OCI-LY1 (cell line): ENCODE measurements at regions not wholly inside any gene's neighbourhood (a gene's known extent, or its start where the extent isn't known, plus 50 kb on each side); places are given as distances from the start of the nearest gene placed in this dataset.
"Not testable (repeated sequence)": the region's sequence is repeated elsewhere in the genome, so short reads cannot be mapped to it uniquely, and the experiment has no call there.

Experiments used
- H2AFZ ChIP-seq: fragments of 200-600 bp; sonication (generic), shearing (Covaris generic); 2 replicates; pipeline ENCODE4 v1.6.0; 2014; ENCODE audit warnings: antibody characterized with exemption, mild to moderate bottlenecking, low read length
- H3F3A ChIP-seq: fragments of 200-600 bp; sonication (generic), shearing (Covaris generic); 2 replicates; pipeline ENCODE4 v1.6.0; 2014; ENCODE audit warnings: mild to moderate bottlenecking, antibody characterized with exemption, low read length, moderate library complexity; ENCODE audit not compliant: insufficient read depth
- H3K27ac ChIP-seq: fragments of 200-600 bp; sonication (generic); 2 replicates; pipeline ENCODE4 v1.5.1; 2014; ENCODE audit warnings: low read length, mixed run types, mild to moderate bottlenecking, low read depth; ENCODE audit not compliant: poor library complexity, severe bottlenecking
- H3K27me3 ChIP-seq: fragments of 200-600 bp; sonication (generic); 2 replicates; pipeline ENCODE4 v1.6.0; 2014; ENCODE audit warnings: antibody characterized with exemption, mild to moderate bottlenecking, low read length, moderate library complexity; ENCODE audit not compliant: insufficient read depth
- H3K36me3 ChIP-seq: fragments of 200-600 bp; sonication (generic); 2 replicates; pipeline ENCODE4 v1.6.1; 2014; ENCODE audit warnings: mild to moderate bottlenecking, antibody characterized with exemption, low read length, moderate library complexity, mixed read lengths; ENCODE audit not compliant: insufficient read depth
- H3K4me1 ChIP-seq: fragments of 200-600 bp; sonication (generic); 2 replicates; pipeline ENCODE4 v1.5.1; 2014; ENCODE audit warnings: mild to moderate bottlenecking, low read length, moderate library complexity; ENCODE audit not compliant: insufficient read depth, severe bottlenecking
- H3K4me2 ChIP-seq: fragments of 200-600 bp; sonication (generic), shearing (Covaris generic); 2 replicates; pipeline ENCODE4 v1.6.1; 2014; ENCODE audit warnings: low read length
- H3K4me3 ChIP-seq: fragments of 200-600 bp; sonication (generic); 2 replicates; pipeline ENCODE4 v1.5.1; 2014; ENCODE audit warnings: low read length, low read depth, mild to moderate bottlenecking, mixed read lengths; ENCODE audit not compliant: poor library complexity, severe bottlenecking
- H3K79me2 ChIP-seq: fragments of 200-600 bp; shearing (Covaris generic); 2 replicates; pipeline ENCODE4 v1.6.1; 2016; ENCODE audit warnings: mixed run types, low read length, mixed read lengths; ENCODE audit not compliant: insufficient read depth
- H3K9ac ChIP-seq: fragments of 200-600 bp; sonication (generic), shearing (Covaris generic); 2 replicates; pipeline ENCODE4 v1.6.1; 2014; ENCODE audit warnings: mild to moderate bottlenecking, low read length, mixed read lengths
- H3K9me2 ChIP-seq: fragments of 200-600 bp; sonication (generic), shearing (Covaris generic); 2 replicates; pipeline ENCODE4 v1.6.1; 2014; ENCODE audit warnings: low read depth, mild to moderate bottlenecking, low read length, mixed read lengths
- H3K9me3 ChIP-seq: fragments of 200-600 bp; shearing (Covaris generic); 2 replicates; pipeline ENCODE4 v1.6.1; 2014; ENCODE audit warnings: low read length, mixed read lengths
- H4K20me1 ChIP-seq: fragments of 200-600 bp; sonication (generic), shearing (Covaris generic); 2 replicates; pipeline ENCODE4 v1.6.0; 2016; ENCODE audit warnings: mild to moderate bottlenecking, low read length; ENCODE audit not compliant: insufficient read depth
- CTCF ChIP-seq: fragments of 200-600 bp; sonication (generic), shearing (Covaris generic); IDR thresholded peaks from 2 replicates; pipeline ENCODE4 v1.5.1; 2017; ENCODE audit warnings: mild to moderate bottlenecking, antibody characterized with exemption, low read length, moderate library complexity, mixed read lengths
- EZH2 ChIP-seq: fragments of 200-600 bp; sonication (generic), shearing (Covaris generic); IDR thresholded peaks from 2 replicates; pipeline ENCODE4 v1.8.0; 2017; ENCODE audit warnings: borderline replicate concordance, mixed run types, mild to moderate bottlenecking, antibody characterized with exemption, low read length, moderate library complexity, mixed read lengths

DNA sequence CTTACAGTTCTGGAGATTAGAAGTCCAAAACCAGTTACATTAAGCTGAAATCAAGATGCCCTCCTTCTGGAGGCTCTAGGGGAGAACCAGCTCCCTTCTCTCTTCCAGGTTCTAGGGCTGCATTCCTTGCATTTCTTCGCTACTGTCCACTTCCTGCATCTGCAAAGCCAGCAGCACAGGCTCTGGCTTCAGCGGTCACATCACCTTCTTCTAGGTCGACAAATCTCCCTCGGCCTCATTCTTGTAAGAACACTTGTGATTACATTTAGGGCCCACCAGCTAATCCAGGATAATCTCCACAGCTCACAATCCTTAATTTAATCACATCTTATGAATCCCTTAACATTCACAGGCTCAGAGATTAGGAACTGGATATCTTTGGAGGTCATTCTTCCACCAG lies 73.8 kb downstream of the MINAR1 start:
- Histone ChIP-seq H4K20me1 (no peaks in the 10 kb centered on the region), H3K27me3 (no peaks in the 10 kb centered on the region), H3K4me2 (no peak overlapping the region), H3K4me1 (no peaks in the 10 kb centered on the region), H2AFZ (no peak overlapping the region), H3K9me3 (no peaks in the 10 kb centered on the region), H3K4me3 (no peak overlapping the region), H3F3A (no peaks in the 10 kb centered on the region), H3K9ac (no peak overlapping the region), H3K79me2 (no peaks in the 10 kb centered on the region), H3K36me3 (no peaks in the 10 kb centered on the region), H3K27ac (no peak overlapping the region), H3K9me2 (no peaks in the 10 kb centered on the region)
- no peak for TF ChIP-seq EZH2
- TF ChIP-seq CTCF: no peak

DNA sequence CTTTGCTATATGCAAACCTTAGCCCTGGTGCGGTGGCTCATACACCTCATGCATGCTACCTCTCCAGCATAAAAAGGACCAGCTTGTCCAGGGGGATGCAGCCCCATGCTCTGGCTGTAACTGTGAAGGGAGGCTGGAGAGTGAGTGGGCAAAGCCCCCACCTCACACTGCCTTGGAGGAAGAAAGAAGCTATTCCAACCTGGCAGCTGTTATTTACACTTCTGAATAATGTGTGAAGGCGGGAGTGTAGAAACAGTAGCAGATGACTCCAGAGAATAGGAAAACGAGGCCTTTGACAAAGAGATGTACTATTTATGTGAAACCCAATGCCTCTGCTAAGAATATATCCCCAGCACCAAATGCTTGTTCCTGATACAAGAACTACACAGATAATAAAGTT lies 80.7 kb downstream of the MINAR1 start:
- not testable (repeated sequence) for H3K9me2 ChIP-seq, H4K20me1 ChIP-seq, H3K4me3 ChIP-seq, H3K9ac ChIP-seq, H3K4me2 ChIP-seq, H3K36me3 ChIP-seq, H3K79me2 ChIP-seq, H3F3A ChIP-seq, H3K27ac ChIP-seq, H2AFZ ChIP-seq, H3K4me1 ChIP-seq, H3K9me3 ChIP-seq, H3K27me3 ChIP-seq

DNA sequence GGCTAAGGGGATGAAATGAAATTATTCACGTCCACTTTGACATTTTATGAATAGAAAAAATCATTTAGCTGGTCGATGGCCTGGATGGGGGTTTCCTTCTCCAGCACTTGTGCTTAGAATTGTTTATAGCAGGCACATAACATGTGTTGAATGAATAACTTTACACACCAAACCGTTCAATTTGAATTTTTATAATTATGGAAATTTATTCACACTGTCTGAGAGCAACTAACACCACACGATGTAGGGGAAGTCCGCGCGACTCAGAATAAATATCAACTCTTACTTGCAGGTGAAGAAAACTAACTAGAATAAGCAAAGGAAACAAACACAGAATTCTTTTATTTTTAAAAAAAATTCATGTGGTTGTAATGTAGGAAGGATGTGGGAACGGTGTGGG lies 81.3 kb downstream of the MINAR1 start:
- Histone ChIP-seq H3K9ac (no peak overlapping the region), H2AFZ (no peak overlapping the region), H3K9me3 (no peaks in the 10 kb centered on the region), H3K9me2 (no peaks in the 10 kb centered on the region), H3K79me2 (no peaks in the 10 kb centered on the region), H3K27ac (no peak overlapping the region), H3K27me3 (no peaks in the 10 kb centered on the region), H3F3A (no peaks in the 10 kb centered on the region), H3K4me2 (no peak overlapping the region), H3K4me1 (no peaks in the 10 kb centered on the region), H3K4me3 (no peak overlapping the region), H3K36me3 (no peaks in the 10 kb centered on the region), H4K20me1 (no peaks in the 10 kb centered on the region)
- TF ChIP-seq CTCF (no peak), EZH2 (no peak)

DNA sequence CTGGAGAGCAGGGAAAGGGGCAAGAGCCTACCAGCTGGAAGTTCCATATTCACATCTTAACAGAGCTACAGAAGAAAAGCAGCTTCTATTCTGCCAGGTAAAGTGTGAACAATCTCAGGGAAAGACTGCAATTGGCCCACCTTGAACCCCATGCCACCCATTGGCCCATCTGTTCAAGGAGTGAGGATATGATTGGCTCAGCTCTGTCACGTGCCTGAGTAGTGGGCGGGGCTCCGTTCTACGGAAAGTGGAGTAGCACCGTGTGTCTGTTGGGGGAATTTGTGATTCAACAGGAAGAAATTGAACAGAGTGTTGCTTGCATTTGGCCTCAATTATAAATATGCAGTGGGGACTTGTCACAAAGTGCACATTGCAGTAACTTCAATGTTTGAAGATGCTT lies 81.8 kb downstream of the MINAR1 start:
- no peaks in the 10 kb centered on the region for H3K36me3 ChIP-seq
- H3K4me3 ChIP-seq: no peak overlapping the region
- no peak overlapping the region for H3K9ac ChIP-seq
- H4K20me1 ChIP-seq: no peaks in the 10 kb centered on the region
- H3K27ac ChIP-seq: no peak overlapping the region
- H3K27me3 ChIP-seq: no peaks in the 10 kb centered on the region
- no peaks in the 10 kb centered on the region for H3K9me2 ChIP-seq
- no peaks in the 10 kb centered on the region for H3K79me2 ChIP-seq
- H3K9me3 ChIP-seq: no peaks in the 10 kb centered on the region
- H3F3A ChIP-seq: no peaks in the 10 kb centered on the region
- no peak overlapping the region for H2AFZ ChIP-seq
- TF ChIP-seq CTCF (no peak), EZH2 (no peak)
- H3K4me2 ChIP-seq: no peak overlapping the region
- H3K4me1 ChIP-seq: no peaks in the 10 kb centered on the region
